ENCODE measurements at regions not wholly inside any gene's neighbourhood (a gene's known extent, or its start where the extent isn't known, plus 50 kb on each side); places are given as distances from the start of the nearest gene placed in this dataset.

DNA sequence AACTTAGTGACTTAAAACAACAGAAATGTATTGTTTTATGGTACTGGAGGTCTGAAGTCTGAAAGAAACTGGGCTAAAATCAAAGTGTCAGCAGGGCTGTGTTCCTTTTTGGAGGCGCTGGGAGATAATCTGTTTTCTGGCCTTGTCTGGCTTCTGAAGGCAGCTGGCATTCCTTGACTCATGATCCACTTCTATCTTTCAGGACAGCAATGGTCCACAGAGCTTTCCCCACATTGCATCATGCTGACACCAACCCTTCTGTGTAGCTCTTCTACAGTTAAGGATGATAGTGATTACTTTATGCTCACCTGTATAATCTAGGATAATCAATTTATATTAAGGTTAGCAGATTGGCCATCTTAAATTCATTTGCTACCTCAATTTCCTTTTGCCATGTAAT, 392.1 kb downstream of the TDRD15 start:
- WGBS, 2 donors (ENCODE audit: extremely low coverage in 2 of 2, insufficient read length in 2 of 2, insufficient replicate concordance in 1 of 2), result no CpG with 5 or more reads among the region's 1 CpG
- Histone ChIP-seq H4K8ac (ENCODE audit: low read depth, low read length) (no peak overlapping the region), H3K9ac (ENCODE audit: low read depth, low read length, poor library complexity) (no peak overlapping the region), H3K23ac (ENCODE audit: low read depth, low read length, poor library complexity) (no peak overlapping the region), H2BK120ac (ENCODE audit: low read depth, low read length) (no peak overlapping the region), H3K4me1 (ENCODE audit: control insufficient read depth in 2 of 2, insufficient read depth in 1 of 2, low read depth in 1 of 2, low read length in 2 of 2) (no peaks in the 10 kb centered on the region), H3K14ac (ENCODE audit: low read length) (no peak overlapping the region), H4K91ac (ENCODE audit: low read depth, low read length, poor library complexity) (no peak overlapping the region), H2BK5ac (ENCODE audit: low read length) (no peak overlapping the region), H3K36me3 (replicated peaks in 1 of 2; ENCODE audit: control insufficient read depth in 2 of 2, insufficient read depth in 2 of 2, low read length in 2 of 2) (no peaks in the 10 kb centered on the region), H3K4ac (ENCODE audit: low read length) (no peak overlapping the region), H2BK12ac (ENCODE audit: low read length) (no peak overlapping the region), H3K18ac (ENCODE audit: low read length) (no peak overlapping the region), H3K4me3 (ENCODE audit: low read length in 2 of 2) (no peak overlapping the region), H3K27me3 (ENCODE audit: control insufficient read depth in 3 of 3, insufficient read depth in 3 of 3, low read depth in 1 of 3, low read length in 3 of 3) (no peaks in the 10 kb centered on the region), H2AFZ (ENCODE audit: low read length) (no peak overlapping the region), H3K27ac (replicated peaks; ENCODE audit: low read length) (no peak overlapping the region), H2AK5ac (ENCODE audit: low read depth, low read length) (no peak overlapping the region), H3K79me1 (ENCODE audit: low read depth, low read length) (no peaks in the 10 kb centered on the region), H3K9me3 (replicated peaks in 1 of 2; ENCODE audit: control insufficient read depth in 2 of 2, insufficient read depth in 1 of 2, low read depth in 1 of 2, low read length in 2 of 2) (no peaks in the 10 kb centered on the region), H3K4me2 (ENCODE audit: insufficient read depth, low read length, poor library complexity, severe bottlenecking) (no peak overlapping the region), H2BK15ac (ENCODE audit: low read length) (no peak overlapping the region)
- DNase-seq (ENCODE audit: low spot score), result no peak

DNA sequence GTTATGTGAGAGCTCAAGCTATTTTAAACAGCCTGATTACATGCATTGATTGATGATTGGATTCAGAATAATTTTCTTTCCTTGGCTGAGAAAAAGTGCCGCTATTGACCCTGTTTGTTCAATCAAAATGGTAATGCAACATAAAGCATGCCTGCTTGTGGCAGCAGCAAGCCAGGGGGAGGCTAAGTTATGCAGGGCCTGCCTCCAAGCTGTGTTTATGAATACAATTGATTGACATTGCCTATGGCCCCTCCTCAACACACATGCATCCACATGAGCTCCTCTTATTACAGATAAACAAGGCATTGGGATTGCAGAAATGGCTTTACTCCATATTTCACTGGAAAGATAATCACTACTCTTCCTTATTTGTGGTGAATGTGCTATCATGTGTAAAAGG, 395.6 kb downstream of the TDRD15 start:
- H3K14ac ChIP-seq (ENCODE audit: low read length), result no peak overlapping the region
- no peak overlapping the region for H3K27ac ChIP-seq (replicated peaks; ENCODE audit: low read length)
- no peak overlapping the region for H3K4ac ChIP-seq (ENCODE audit: low read length)
- no CpG with 5 or more reads among the region's 1 CpG for WGBS, 2 donors (ENCODE audit: extremely low coverage in 2 of 2, insufficient read length in 2 of 2, insufficient replicate concordance in 1 of 2)
- H3K4me3 ChIP-seq (ENCODE audit: low read length in 2 of 2), result no peak overlapping the region
- H3K79me1 ChIP-seq (ENCODE audit: low read depth, low read length), result no peaks in the 10 kb centered on the region
- H3K36me3 ChIP-seq (replicated peaks in 1 of 2; ENCODE audit: control insufficient read depth in 2 of 2, insufficient read depth in 2 of 2, low read length in 2 of 2), result no peaks in the 10 kb centered on the region
- H3K27me3 ChIP-seq (ENCODE audit: control insufficient read depth in 3 of 3, insufficient read depth in 3 of 3, low read depth in 1 of 3, low read length in 3 of 3), result no peaks in the 10 kb centered on the region
- no peak overlapping the region for H3K23ac ChIP-seq (ENCODE audit: low read depth, low read length, poor library complexity)
- no peak overlapping the region for H2AK5ac ChIP-seq (ENCODE audit: low read depth, low read length)
- H2BK12ac ChIP-seq (ENCODE audit: low read length), result no peak overlapping the region
- no peak overlapping the region for H3K4me2 ChIP-seq (ENCODE audit: insufficient read depth, low read length, poor library complexity, severe bottlenecking)
- H3K9ac ChIP-seq (ENCODE audit: low read depth, low read length, poor library complexity), result no peak overlapping the region
- H3K9me3 ChIP-seq (replicated peaks in 1 of 2; ENCODE audit: control insufficient read depth in 2 of 2, insufficient read depth in 1 of 2, low read depth in 1 of 2, low read length in 2 of 2), result no peaks in the 10 kb centered on the region
- H2AFZ ChIP-seq (ENCODE audit: low read length), result no peak overlapping the region
- no peak overlapping the region for H3K18ac ChIP-seq (ENCODE audit: low read length)
- no peak overlapping the region for H4K8ac ChIP-seq (ENCODE audit: low read depth, low read length)
- no peaks in the 10 kb centered on the region for H3K4me1 ChIP-seq (ENCODE audit: control insufficient read depth in 2 of 2, insufficient read depth in 1 of 2, low read depth in 1 of 2, low read length in 2 of 2)
- H2BK5ac ChIP-seq (ENCODE audit: low read length), result no peak overlapping the region
- no peak overlapping the region for H2BK15ac ChIP-seq (ENCODE audit: low read length)
- DNase-seq (ENCODE audit: low spot score), result no peak
- H2BK120ac ChIP-seq (ENCODE audit: low read depth, low read length), result no peak overlapping the region
- no peak overlapping the region for H4K91ac ChIP-seq (ENCODE audit: low read depth, low read length, poor library complexity)

DNA sequence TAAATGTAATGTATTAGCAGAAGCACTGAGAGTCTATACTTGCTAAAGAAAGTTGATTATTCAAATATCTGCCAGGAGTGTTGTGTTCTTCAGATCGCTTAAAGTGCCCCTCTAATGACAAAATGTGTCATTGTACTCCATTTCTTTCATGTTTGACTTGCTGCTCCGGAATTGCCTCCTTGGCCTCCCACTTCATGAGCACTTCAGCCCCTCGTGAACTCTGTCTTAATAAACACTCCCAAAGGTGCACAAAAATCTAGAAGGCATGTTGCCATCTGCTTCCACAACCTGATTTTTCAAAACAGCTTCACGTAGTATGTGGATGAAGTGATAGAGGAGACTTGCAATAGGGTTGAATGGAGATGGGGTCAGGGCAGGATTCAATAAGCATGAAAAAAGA, 396.1 kb downstream of the TDRD15 start:
- H2BK5ac ChIP-seq (ENCODE audit: low read length), result no peak overlapping the region
- no peak overlapping the region for H4K91ac ChIP-seq (ENCODE audit: low read depth, low read length, poor library complexity)
- no peak overlapping the region for H2BK120ac ChIP-seq (ENCODE audit: low read depth, low read length)
- H2AFZ ChIP-seq (ENCODE audit: low read length), result no peak overlapping the region
- H3K9ac ChIP-seq (ENCODE audit: low read depth, low read length, poor library complexity), result no peak overlapping the region
- H3K79me1 ChIP-seq (ENCODE audit: low read depth, low read length), result no peaks in the 10 kb centered on the region
- WGBS, 2 donors (ENCODE audit: extremely low coverage in 2 of 2, insufficient read length in 2 of 2, insufficient replicate concordance in 1 of 2), result no CpG with 5 or more reads among the region's 4 CpGs
- H3K4ac ChIP-seq (ENCODE audit: low read length), result no peak overlapping the region
- H3K36me3 ChIP-seq (replicated peaks in 1 of 2; ENCODE audit: control insufficient read depth in 2 of 2, insufficient read depth in 2 of 2, low read length in 2 of 2), result no peaks in the 10 kb centered on the region
- no peak overlapping the region for H4K8ac ChIP-seq (ENCODE audit: low read depth, low read length)
- no peak overlapping the region for H3K4me3 ChIP-seq (ENCODE audit: low read length in 2 of 2)
- H3K23ac ChIP-seq (ENCODE audit: low read depth, low read length, poor library complexity), result no peak overlapping the region
- no peaks in the 10 kb centered on the region for H3K27me3 ChIP-seq (ENCODE audit: control insufficient read depth in 3 of 3, insufficient read depth in 3 of 3, low read depth in 1 of 3, low read length in 3 of 3)
- no peak for DNase-seq (ENCODE audit: low spot score)
- H2BK12ac ChIP-seq (ENCODE audit: low read length), result no peak overlapping the region
- no peak overlapping the region for H2BK15ac ChIP-seq (ENCODE audit: low read length)
- no peak overlapping the region for H2AK5ac ChIP-seq (ENCODE audit: low read depth, low read length)
- H3K14ac ChIP-seq (ENCODE audit: low read length), result no peak overlapping the region
- no peaks in the 10 kb centered on the region for H3K4me1 ChIP-seq (ENCODE audit: control insufficient read depth in 2 of 2, insufficient read depth in 1 of 2, low read depth in 1 of 2, low read length in 2 of 2)
- no peak overlapping the region for H3K27ac ChIP-seq (replicated peaks; ENCODE audit: low read length)
- H3K4me2 ChIP-seq (ENCODE audit: insufficient read depth, low read length, poor library complexity, severe bottlenecking), result no peak overlapping the region
- no peak overlapping the region for H3K18ac ChIP-seq (ENCODE audit: low read length)
- H3K9me3 ChIP-seq (replicated peaks in 1 of 2; ENCODE audit: control insufficient read depth in 2 of 2, insufficient read depth in 1 of 2, low read depth in 1 of 2, low read length in 2 of 2), result no peaks in the 10 kb centered on the region

DNA sequence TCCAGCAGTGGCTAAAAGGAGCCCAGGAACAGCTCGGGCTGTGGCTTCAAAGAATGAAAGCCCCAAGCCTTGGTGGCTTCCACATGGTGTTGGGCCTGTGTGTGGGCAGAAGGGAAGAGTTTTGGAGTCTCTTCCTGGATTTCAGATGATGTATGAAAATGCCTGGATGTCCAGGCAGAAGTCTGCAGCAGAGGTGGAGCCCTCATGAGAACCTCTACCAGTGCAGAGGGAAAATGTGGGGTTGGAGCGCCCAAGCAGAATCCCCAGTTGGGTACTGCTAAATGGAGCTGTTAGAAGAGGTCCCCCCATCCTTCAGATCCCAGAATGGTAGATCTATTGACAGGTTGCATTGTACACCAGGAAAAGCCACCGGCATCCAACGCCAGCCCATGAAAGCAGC, 412.1 kb downstream of the TDRD15 start:
- H3K4me2 ChIP-seq (ENCODE audit: insufficient read depth, low read length, poor library complexity, severe bottlenecking), result no peak overlapping the region
- no peak overlapping the region for H3K14ac ChIP-seq (ENCODE audit: low read length)
- H3K27ac ChIP-seq (replicated peaks; ENCODE audit: low read length), result no peak overlapping the region
- H2BK15ac ChIP-seq (ENCODE audit: low read length), result no peak overlapping the region
- H3K9me3 ChIP-seq (replicated peaks in 1 of 2; ENCODE audit: control insufficient read depth in 2 of 2, insufficient read depth in 1 of 2, low read depth in 1 of 2, low read length in 2 of 2), result peaks cover 7% of the 10 kb centered on the region in 2 donors
- no peak overlapping the region for H3K4me3 ChIP-seq (ENCODE audit: low read length in 2 of 2)
- H2AK5ac ChIP-seq (ENCODE audit: low read depth, low read length), result no peak overlapping the region
- no peak overlapping the region for H2AFZ ChIP-seq (ENCODE audit: low read length)
- H2BK12ac ChIP-seq (ENCODE audit: low read length), result no peak overlapping the region
- no peak overlapping the region for H3K4ac ChIP-seq (ENCODE audit: low read length)
- no peak overlapping the region for H4K8ac ChIP-seq (ENCODE audit: low read depth, low read length)
- H3K79me1 ChIP-seq (ENCODE audit: low read depth, low read length), result no peaks in the 10 kb centered on the region
- no peaks in the 10 kb centered on the region for H3K4me1 ChIP-seq (ENCODE audit: control insufficient read depth in 2 of 2, insufficient read depth in 1 of 2, low read depth in 1 of 2, low read length in 2 of 2)
- no peaks in the 10 kb centered on the region for H3K36me3 ChIP-seq (replicated peaks in 1 of 2; ENCODE audit: control insufficient read depth in 2 of 2, insufficient read depth in 2 of 2, low read length in 2 of 2)
- no peaks in the 10 kb centered on the region for H3K27me3 ChIP-seq (ENCODE audit: control insufficient read depth in 3 of 3, insufficient read depth in 3 of 3, low read depth in 1 of 3, low read length in 3 of 3)
- WGBS, 2 donors (ENCODE audit: extremely low coverage in 2 of 2, insufficient read length in 2 of 2, insufficient replicate concordance in 1 of 2), result no CpG with 5 or more reads among the region's 4 CpGs
- no peak overlapping the region for H2BK120ac ChIP-seq (ENCODE audit: low read depth, low read length)
- no peak overlapping the region for H3K18ac ChIP-seq (ENCODE audit: low read length)
- H2BK5ac ChIP-seq (ENCODE audit: low read length), result no peak overlapping the region
- H4K91ac ChIP-seq (ENCODE audit: low read depth, low read length, poor library complexity), result no peak overlapping the region
- peak overlapping the region; percentile 73 for H3K23ac ChIP-seq (ENCODE audit: low read depth, low read length, poor library complexity)
- H3K9ac ChIP-seq (ENCODE audit: low read depth, low read length, poor library complexity), result no peak overlapping the region
- no peak for DNase-seq (ENCODE audit: low spot score)
